Prostate gland (tissue), 2 donors: ENCODE measurements at regions not wholly inside any gene's neighbourhood (a gene's known extent, or its start where the extent isn't known, plus 50 kb on each side); places are given as distances from the start of the nearest gene placed in this dataset.

Experiments
- DNase-seq: peaks from one replicate; pipeline ENCODE4 v3.0.0-alpha.2; 2019; ENCODE audit warnings: low spot score
- H3K27ac ChIP-seq, 2 donors: fragments of 200-600 bp; sonication (generic); 2 replicates each; pipeline ENCODE4 v1.5.1; 2017 to 2019
- H3K27me3 ChIP-seq: fragments of 200-600 bp; sonication (generic); replicated peaks from 2 replicates; pipeline ENCODE4 v1.5.1; 2019; ENCODE audit not compliant: insufficient read depth
- H3K36me3 ChIP-seq, 2 donors: fragments of 200-600 bp; sonication (generic); 1 replicate in 1 of 2; 2 replicates in 1 of 2; pipeline versions ENCODE4 v1.5.1 to v1.8.1; 2017 to 2019
- H3K4me1 ChIP-seq: fragments of 200-600 bp; sonication (generic); replicated peaks from 2 replicates; pipeline ENCODE4 v1.5.1; 2019
- H3K4me3 ChIP-seq, 2 donors: fragments of 200-600 bp; sonication (generic); 2 replicates each; pipeline ENCODE4 v1.5.1; 2017 to 2019
- H3K9me3 ChIP-seq: fragments of 200-600 bp; sonication (generic); 2 replicates; pipeline ENCODE4 v1.5.1; 2017
- POLR2A ChIP-seq: fragments of 450-650 bp; IDR thresholded peaks from one replicate; pipeline ENCODE4 v1.6.1; 2016; ENCODE audit warnings: antibody characterized with exemption, mild to moderate bottlenecking
- POLR2AphosphoS5 ChIP-seq: sonication (generic); formaldehyde crosslinking; IDR thresholded peaks from one replicate; pipeline ENCODE4 v1.6.1; 2017; ENCODE audit warnings: antibody characterized with exemption
- WGBS: methylation state at CpG from one replicate; pipeline ENCODE4 v1.1.5; 2018; 5-methylcytosine and 5-hydroxymethylcytosine counted together
- intact Hi-C: fragments of 100-400 bp; cut with DNase I; formaldehyde crosslinking; loops from one replicate; pipeline ENCODE4 v1.14.2; 2022
- TF ChIP-seq, protein P1 (sequence below), 4 experiments: fragments of 200-600 bp in 2 of 4; fragments of 450-650 bp in 2 of 4; sonication (generic) in 2 of 4; IDR thresholded peaks; 1 replicate in 3 of 4; 2 replicates in 1 of 4; pipeline ENCODE4 v1.5.1; 2016 to 2019; ENCODE audit warnings: antibody characterized with exemption in 4 of 4, mild to moderate bottlenecking in 2 of 4, moderate library complexity in 2 of 4

DNA sequence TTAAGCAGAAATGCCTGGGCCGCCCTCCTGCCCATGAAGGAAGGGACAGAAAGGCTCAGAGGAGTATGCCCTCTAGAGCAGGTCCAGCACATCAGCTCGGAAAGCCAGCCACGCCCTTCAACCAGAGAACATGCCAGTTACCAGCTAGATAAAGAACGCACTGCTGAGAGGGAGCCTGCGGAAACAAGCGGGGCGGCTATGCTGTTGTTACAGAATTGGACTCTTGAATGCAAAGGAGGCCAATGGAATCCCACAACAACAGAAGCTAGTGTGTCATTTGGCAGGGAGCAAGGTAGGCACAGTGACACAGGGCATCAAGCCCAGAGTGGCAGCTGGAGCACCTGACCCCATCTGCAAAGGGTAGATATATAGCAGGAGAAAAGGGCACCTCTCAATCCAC is 242.9 kb upstream of the ID2 start:
- H3K9me3 ChIP-seq: no peaks in the 10 kb centered on the region
- no peak for DNase-seq
- H3K27ac ChIP-seq: no peak overlapping the region
- 90% methylated on average over 7 of the region's 7 CpGs for WGBS
- no peaks in the 10 kb centered on the region for H3K36me3 ChIP-seq
- H3K27me3 ChIP-seq: no peaks in the 10 kb centered on the region
- H3K4me3 ChIP-seq: no peak overlapping the region
- H3K4me1 ChIP-seq: no peaks in the 10 kb centered on the region
- TF ChIP-seq POLR2A: no peak
- TF ChIP-seq, protein P1, sequence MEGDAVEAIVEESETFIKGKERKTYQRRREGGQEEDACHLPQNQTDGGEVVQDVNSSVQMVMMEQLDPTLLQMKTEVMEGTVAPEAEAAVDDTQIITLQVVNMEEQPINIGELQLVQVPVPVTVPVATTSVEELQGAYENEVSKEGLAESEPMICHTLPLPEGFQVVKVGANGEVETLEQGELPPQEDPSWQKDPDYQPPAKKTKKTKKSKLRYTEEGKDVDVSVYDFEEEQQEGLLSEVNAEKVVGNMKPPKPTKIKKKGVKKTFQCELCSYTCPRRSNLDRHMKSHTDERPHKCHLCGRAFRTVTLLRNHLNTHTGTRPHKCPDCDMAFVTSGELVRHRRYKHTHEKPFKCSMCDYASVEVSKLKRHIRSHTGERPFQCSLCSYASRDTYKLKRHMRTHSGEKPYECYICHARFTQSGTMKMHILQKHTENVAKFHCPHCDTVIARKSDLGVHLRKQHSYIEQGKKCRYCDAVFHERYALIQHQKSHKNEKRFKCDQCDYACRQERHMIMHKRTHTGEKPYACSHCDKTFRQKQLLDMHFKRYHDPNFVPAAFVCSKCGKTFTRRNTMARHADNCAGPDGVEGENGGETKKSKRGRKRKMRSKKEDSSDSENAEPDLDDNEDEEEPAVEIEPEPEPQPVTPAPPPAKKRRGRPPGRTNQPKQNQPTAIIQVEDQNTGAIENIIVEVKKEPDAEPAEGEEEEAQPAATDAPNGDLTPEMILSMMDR (IDR thresholded peaks at IDR 0.05): no peak
- intact Hi-C loops: no loop called here

DNA sequence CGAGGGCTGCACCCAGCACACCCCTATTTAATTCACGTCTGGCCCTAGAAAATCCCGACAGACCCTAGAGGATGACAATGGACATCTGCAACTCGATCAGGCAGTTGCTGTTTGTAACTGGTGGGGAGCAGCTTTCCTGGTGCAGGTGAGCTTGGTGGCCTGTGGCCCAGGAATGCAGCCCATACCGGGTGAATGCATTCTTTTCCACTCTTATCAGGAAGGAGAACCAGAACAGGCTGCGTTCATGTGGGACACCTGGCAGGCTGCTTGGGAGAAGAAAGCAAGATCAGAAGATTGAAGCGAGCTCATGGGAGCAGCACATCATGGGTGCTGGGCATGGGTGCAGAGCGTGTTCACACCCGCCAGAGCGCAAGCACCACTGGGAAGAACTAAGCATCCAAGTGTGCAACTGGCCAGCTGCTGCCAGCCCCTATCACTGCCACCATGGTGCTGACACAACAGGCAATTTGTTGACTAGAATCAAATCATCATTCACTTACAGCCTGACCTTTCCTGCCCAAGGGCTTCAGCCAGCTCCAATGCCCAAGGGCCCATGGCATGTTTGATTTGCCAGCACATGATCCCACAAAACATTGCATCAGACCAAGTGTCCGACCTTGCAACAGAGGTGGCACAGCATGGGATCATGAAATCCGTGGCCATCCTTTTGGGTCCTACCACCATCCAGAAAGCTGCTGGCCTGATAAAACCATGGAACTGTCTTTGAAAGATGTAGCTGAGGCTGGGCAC is 241.7 kb upstream of the ID2 start:
- WGBS: 79% methylated on average over 12 of the region's 12 CpGs
- H3K27me3 ChIP-seq: no peaks in the 10 kb centered on the region
- H3K4me3 ChIP-seq: no peak overlapping the region
- no peak overlapping the region for H3K27ac ChIP-seq
- no peak for DNase-seq
- no peaks in the 10 kb centered on the region for H3K4me1 ChIP-seq
- TF ChIP-seq, protein P1 (IDR thresholded peaks at IDR 0.05): no peak
- no peak for TF ChIP-seq POLR2AphosphoS5
- no peak for TF ChIP-seq POLR2A
- H3K9me3 ChIP-seq: no peaks in the 10 kb centered on the region
- intact Hi-C loops: no loop called here
- H3K36me3 ChIP-seq: no peaks in the 10 kb centered on the region

DNA sequence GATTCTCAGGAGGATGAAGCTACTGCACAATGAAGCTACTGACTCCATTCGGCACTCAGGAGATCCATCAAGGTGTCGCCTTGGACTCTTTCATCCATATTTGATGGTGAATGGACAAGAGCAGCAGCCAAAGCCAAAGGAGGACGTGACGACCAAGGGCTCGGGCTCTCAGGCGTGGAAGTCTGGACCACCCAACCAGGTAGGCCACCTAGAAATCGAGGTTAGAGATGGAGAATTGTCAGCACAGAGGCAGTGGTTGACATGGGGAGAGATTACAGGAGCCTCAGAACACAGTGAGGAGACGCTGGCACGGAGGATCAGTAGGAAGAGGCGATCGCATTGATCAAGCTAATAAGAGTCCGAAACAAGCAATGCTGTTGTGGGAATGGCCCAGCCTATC is 240.5 kb upstream of the ID2 start:
- WGBS: 87% methylated on average over 12 of the region's 12 CpGs
- intact Hi-C loops: no loop called here

DNA sequence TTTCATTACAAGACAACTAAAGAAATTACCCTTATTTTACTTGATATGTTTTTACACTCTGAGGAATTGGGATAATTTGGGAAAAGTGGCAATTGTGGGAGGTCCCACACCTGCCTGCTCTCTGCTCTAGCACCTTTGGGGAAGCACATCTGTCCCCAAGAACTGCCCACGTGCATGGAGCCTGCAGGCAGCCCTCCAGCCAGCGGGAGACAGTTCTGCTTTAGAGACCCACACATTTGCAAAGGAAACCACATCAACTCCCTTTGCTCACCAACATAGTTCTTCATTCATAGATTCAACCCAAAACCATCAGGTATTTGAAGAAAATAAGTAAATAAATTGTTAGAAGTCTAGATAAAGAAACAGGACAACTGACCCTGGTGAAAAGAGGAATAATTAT is 239.9 kb upstream of the ID2 start:
- H3K27ac ChIP-seq: no peak overlapping the region
- 69% methylated on average over 2 of the region's 2 CpGs for WGBS
- intact Hi-C loops: no loop called here
- no peak for DNase-seq
- no peak overlapping the region for H3K4me3 ChIP-seq
- no peaks in the 10 kb centered on the region for H3K9me3 ChIP-seq
- no peaks in the 10 kb centered on the region for H3K36me3 ChIP-seq
- H3K27me3 ChIP-seq: no peaks in the 10 kb centered on the region
- H3K4me1 ChIP-seq: no peaks in the 10 kb centered on the region
- TF ChIP-seq POLR2AphosphoS5 (no peak), POLR2A (no peak)
- TF ChIP-seq, protein P1 (IDR thresholded peaks at IDR 0.05): no peak

More for the DNA sequence above, 240.5 kb upstream of the ID2 start:
- H3K27ac ChIP-seq: no peak overlapping the region
- no peaks in the 10 kb centered on the region for H3K36me3 ChIP-seq
- TF ChIP-seq POLR2A: no peak
- TF ChIP-seq, protein P1 (IDR thresholded peaks at IDR 0.05): no peak
- TF ChIP-seq POLR2AphosphoS5: no peak
- no peaks in the 10 kb centered on the region for H3K4me1 ChIP-seq
- no peak for DNase-seq
- no peak overlapping the region for H3K4me3 ChIP-seq
- no peaks in the 10 kb centered on the region for H3K27me3 ChIP-seq
- H3K9me3 ChIP-seq: no peaks in the 10 kb centered on the region

DNA sequence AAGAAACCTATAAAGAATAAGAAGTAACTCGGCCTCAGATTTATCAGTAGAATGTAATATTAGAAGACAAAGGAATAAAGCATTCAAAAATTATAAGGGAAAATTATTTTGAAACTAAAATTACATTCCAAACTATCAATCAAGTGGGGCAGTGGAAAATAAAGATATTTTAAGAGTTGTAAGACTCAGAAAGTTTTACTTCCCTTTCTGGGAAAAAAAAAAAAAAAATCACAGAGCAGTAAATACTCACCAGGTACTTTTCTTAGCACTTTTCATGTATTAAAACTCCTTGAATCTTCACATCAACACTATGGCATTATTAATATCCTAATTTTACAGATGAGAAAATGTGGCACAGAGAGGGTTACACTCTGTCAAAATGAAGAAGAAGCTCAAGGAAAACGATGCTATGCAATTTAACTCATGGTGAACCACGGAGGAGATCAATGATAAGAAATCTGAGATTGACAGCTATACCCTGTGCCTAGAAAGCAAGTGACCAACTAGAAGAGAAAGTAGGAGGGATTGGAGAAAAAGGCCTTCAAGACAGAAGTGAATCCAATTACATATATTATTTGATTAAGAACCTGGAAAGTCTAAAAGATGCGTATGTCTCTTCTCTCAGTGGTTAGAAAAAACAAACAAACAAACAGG is 238.9 kb upstream of the ID2 start:
- H3K4me3 ChIP-seq: no peak overlapping the region
- 54% methylated on average over 4 of the region's 4 CpGs for WGBS
- H3K27ac ChIP-seq: no peak overlapping the region
- H3K36me3 ChIP-seq: no peaks in the 10 kb centered on the region
- no peaks in the 10 kb centered on the region for H3K9me3 ChIP-seq
- TF ChIP-seq POLR2AphosphoS5 (no peak), POLR2A (no peak)
- TF ChIP-seq, protein P1 (IDR thresholded peaks at IDR 0.05): no peak
- no peaks in the 10 kb centered on the region for H3K4me1 ChIP-seq
- intact Hi-C loops: no loop called here
- H3K27me3 ChIP-seq: no peaks in the 10 kb centered on the region
- DNase-seq: no peak
